K562 (cell line): ENCODE measurements at regions not wholly inside any gene's neighbourhood (a gene's known extent, or its start where the extent isn't known, plus 50 kb on each side); places are given as distances from the start of the nearest gene placed in this dataset.

ENCODE experiments used
- ATAC-seq: fragments of 200-7000 bp; cut with Tn5 transposase; 3 replicates; pipeline ENCODE4 v1.9.1; 2020; ENCODE audit warnings: moderate library complexity
- BruUV-seq: library from RNA; stranded (reverse); fragments of 400-500 nt; replicated peaks from 2 replicates; lab custom pipeline; 2021; lab: Mats Ljungman, UMichigan
- CTCF ChIA-PET: fragments of 300-600 bp; formaldehyde crosslinking; extraction: SDS; loops from one replicate; lab custom pipeline; 2021; ENCODE audit warnings: low intra/inter-chr PET ratio; lab: Yijun Ruan, JAX
- POLR2A ChIA-PET: fragments of 300-600, 350-650 bp; sonication (Branson Sonifier 250); formaldehyde crosslinking; extraction: SDS; loops from one replicate; lab custom pipeline; 2021; ENCODE audit warnings: antibody characterized with exemption, inconsistent platforms; lab: Yijun Ruan, JAX
- DNase-seq, 4 experiments: peaks; one replicate each; pipeline versions ENCODE4 v3.0.0 to v3.0.0-alpha.2; 2011 to 2018; ENCODE audit warnings: low spot score in 3 of 4, mixed read lengths in 3 of 4; ENCODE audit errors: extremely low read depth in 1 of 4
- FAIRE-seq: peaks from 2 replicates; lab custom pipeline; 2011; peaks lifted over from hg19 to GRCh38; lab: Jason Lieb, UNC
- H2AFZ ChIP-seq: 2 replicates; pipeline ENCODE4 v1.6.0; 2011; ENCODE audit warnings: low read depth, low read length, control low read depth, inconsistent platforms
- H3K27ac ChIP-seq: fragments of 200-600 bp; 3 replicates; pipeline ENCODE4 v1.8.0; 2011; ENCODE audit warnings: low read depth, mild to moderate bottlenecking, control low read depth, inconsistent platforms, low read length, moderate library complexity, mixed read lengths; ENCODE audit errors: extremely low read depth
- H3K27me3 ChIP-seq, 2 experiments: fragments of 300-600 bp in 1 of 2; 2 replicates in 1 of 2; 3 replicates in 1 of 2; pipeline versions ENCODE4 v1.6.0 to v1.8.0; 2011; ENCODE audit warnings: inconsistent platforms in 2 of 2, low read length in 2 of 2, mild to moderate bottlenecking in 1 of 2, mixed read lengths in 1 of 2, moderate library complexity in 1 of 2; ENCODE audit not compliant: control insufficient read depth in 2 of 2, insufficient read depth in 2 of 2
- H3K36me3 ChIP-seq: fragments of 300-600 bp; 3 replicates; pipeline ENCODE4 v1.8.0; 2011; ENCODE audit warnings: mild to moderate bottlenecking, low read length, inconsistent platforms; ENCODE audit not compliant: control insufficient read depth, insufficient read depth
- H3K4me1 ChIP-seq, 2 experiments: fragments of 200-600 bp in 1 of 2; replicated peaks in 1 of 2; 2 replicates in 1 of 2; 3 replicates in 1 of 2; pipeline versions ENCODE4 v1.5.1 to v1.8.0; 2011; ENCODE audit warnings: inconsistent platforms in 2 of 2, low read length in 2 of 2, mild to moderate bottlenecking in 1 of 2, mixed read lengths in 1 of 2, moderate library complexity in 1 of 2; ENCODE audit not compliant: control insufficient read depth in 2 of 2, insufficient read depth in 2 of 2
- H3K4me2 ChIP-seq: 2 replicates; pipeline ENCODE4 v1.6.1; 2011; ENCODE audit warnings: low read length, control low read depth, inconsistent platforms, mixed read lengths; ENCODE audit not compliant: insufficient read depth
- H3K4me3 ChIP-seq: fragments of 200-600 bp; sonication (generic), shearing (Covaris generic); 2 replicates; pipeline ENCODE4 v1.5.1; 2016; ENCODE audit warnings: control low read depth, inconsistent platforms
- H3K79me2 ChIP-seq: fragments of 200-600 bp; 3 replicates; pipeline ENCODE4 v1.8.0; 2011; ENCODE audit warnings: low read length, inconsistent platforms; ENCODE audit not compliant: control insufficient read depth, insufficient read depth
- H3K9ac ChIP-seq, 2 experiments: 2 replicates each; pipeline versions ENCODE4 v1.6.0 to v1.6.1; 2011; ENCODE audit warnings: low read depth in 2 of 2, low read length in 2 of 2, control low read depth in 1 of 2, inconsistent platforms in 1 of 2, mild to moderate bottlenecking in 1 of 2, mixed read lengths in 1 of 2; ENCODE audit not compliant: insufficient read depth in 1 of 2
- H3K9me1 ChIP-seq: one replicate; pipeline ENCODE4 v1.6.0; 2011; ENCODE audit warnings: inconsistent platforms, mild to moderate bottlenecking, low read length, moderate library complexity; ENCODE audit not compliant: control insufficient read depth, insufficient read depth
- H3K9me3 ChIP-seq: replicated peaks from 2 replicates; pipeline ENCODE4 v1.5.1; 2011; ENCODE audit warnings: low read depth, low read length, inconsistent platforms; ENCODE audit not compliant: control insufficient read depth, insufficient read depth
- H4K20me1 ChIP-seq: replicated peaks from 2 replicates; pipeline ENCODE4 v1.6.1; 2011; ENCODE audit warnings: low read length, inconsistent platforms, mixed read lengths; ENCODE audit not compliant: control insufficient read depth, insufficient read depth
- CHD1 ChIP-seq: fragments of 200-600 bp; sonication (generic); IDR thresholded peaks from one replicate; pipeline ENCODE4 v1.6.1; 2012; ENCODE audit warnings: mild to moderate bottlenecking, moderate library complexity, low read length, inconsistent platforms
- HMG20B ChIP-seq: fragments of 250-450 bp; sonication (Bioruptor Pico); IDR thresholded peaks from 2 replicates; pipeline ENCODE4 v1.5.0; 2021; ENCODE audit warnings: mild to moderate bottlenecking
- JUNB ChIP-seq: fragments of 450-650 bp; formaldehyde crosslinking; conservative IDR thresholded peaks from 2 replicates; pipeline ENCODE4 v1.4.0; 2020; ENCODE audit warnings: mild to moderate bottlenecking
- MAFK ChIP-seq: IDR thresholded peaks from 2 replicates; pipeline ENCODE4 v1.6.1; 2011; ENCODE audit warnings: low read length, improper control_type of control experiment
- MTA1 ChIP-seq: fragments of 450-650 bp; IDR thresholded peaks from 2 replicates; pipeline ENCODE4 v1.6.1; 2017; ENCODE audit warnings: borderline replicate concordance
- NFRKB ChIP-seq: fragments of 450-650 bp; IDR thresholded peaks from 2 replicates; pipeline ENCODE4 v1.6.1; 2016; ENCODE audit warnings: low read depth
- PTTG1 ChIP-seq: fragments of 450-650 bp; IDR thresholded peaks from 2 replicates; pipeline ENCODE4 v1.6.1; 2016; ENCODE audit warnings: low read depth, mild to moderate bottlenecking, missing genetic modification characterization, missing compliant biosample characterization
- SMARCC2 ChIP-seq: fragments of 450-650 bp; IDR thresholded peaks from 2 replicates; pipeline ENCODE4 v1.6.1; 2017; ENCODE audit warnings: antibody characterized with exemption, moderate library complexity, mild to moderate bottlenecking, low read depth
- TEAD1 ChIP-seq, 2 experiments: fragments of 450-650 bp in 1 of 2; sonication (generic) in 1 of 2; formaldehyde crosslinking; IDR thresholded peaks; 2 replicates each; pipeline versions ENCODE4 v1.4.0 to v1.8.0; 2020 to 2022; ENCODE audit warnings: mild to moderate bottlenecking in 2 of 2, missing genetic modification reagents in 1 of 2
- WHSC1 ChIP-seq: IDR thresholded peaks from one replicate; pipeline ENCODE4 v1.6.1; 2012; ENCODE audit warnings: low read length, control low read depth, inconsistent platforms
- ZFP1 ChIP-seq: fragments of 450-650 bp; formaldehyde crosslinking; IDR thresholded peaks from 2 replicates; pipeline ENCODE4 v1.4.0; 2020; ENCODE audit warnings: mild to moderate bottlenecking, mixed read lengths
- ZNF584 ChIP-seq: fragments of 200-800 bp; sonication (Bioruptor generic); IDR thresholded peaks from 2 replicates; pipeline ENCODE4 v1.6.1; 2016; ENCODE audit warnings: low read depth, mild to moderate bottlenecking, missing genetic modification characterization, missing compliant biosample characterization
- ZNF778 ChIP-seq: fragments of 450-650 bp; formaldehyde crosslinking; IDR thresholded peaks from 2 replicates; pipeline ENCODE4 v1.4.0; 2020; ENCODE audit warnings: mild to moderate bottlenecking, moderate library complexity
- WGBS: fragments of 100-300 bp; shearing (Covaris generic); methylation state at CpG from one replicate; pipeline ENCODE4 v1.1.6; 2016; ENCODE audit warnings: low coverage, mixed read lengths; ENCODE audit not compliant: insufficient coverage; ENCODE audit errors: missing lambda C conversion rate; 5-methylcytosine and 5-hydroxymethylcytosine counted together
- in situ Hi-C: fragments of 300-500 bp; cut with MboI; formaldehyde crosslinking; loops from 4 replicates; pipeline ENCODE4 v1.15.0; 2018; ENCODE audit warnings: inconsistent platforms, mixed read lengths
- intact Hi-C: fragments of 100-400 bp; cut with micrococcal nuclease; formaldehyde crosslinking; loops from 2 replicates; pipeline ENCODE4 v1.14.2; 2022
- TF ChIP-seq, protein P1 (sequence below): fragments of 450-650 bp; IDR thresholded peaks from 2 replicates; pipeline ENCODE4 v1.6.1; 2014; ENCODE audit warnings: low read depth, mild to moderate bottlenecking, moderate library complexity, borderline replicate concordance
- TF ChIP-seq, protein P2 (sequence below): fragments of 450-650 bp; formaldehyde crosslinking; conservative IDR thresholded peaks from 2 replicates; pipeline ENCODE4 v1.4.0; 2022; ENCODE audit warnings: mild to moderate bottlenecking, missing genetic modification characterization

DNA sequence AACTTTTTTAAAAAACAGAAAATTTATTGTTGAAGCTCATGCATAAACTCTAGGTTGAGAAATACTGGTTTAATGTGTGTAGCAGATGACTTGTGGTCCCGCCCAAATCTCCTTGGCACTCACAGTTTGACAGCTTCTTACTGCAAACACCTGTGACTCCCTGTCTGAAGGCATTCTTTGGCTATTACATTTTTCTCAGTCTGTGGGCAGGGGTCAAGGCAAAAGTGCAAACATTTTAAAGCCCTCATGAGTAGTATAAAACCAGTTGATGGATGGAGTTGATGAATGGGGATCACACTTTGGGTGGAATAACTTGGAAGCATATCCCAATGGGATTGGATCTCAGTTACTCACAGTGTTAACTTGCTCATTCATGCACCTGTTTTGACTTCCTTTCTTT lies 1007.0 kb upstream of the NUDT12 start:
- intact Hi-C loops (no loop called here), in situ Hi-C loops (no loop called here)
- no peak for TF ChIP-seq CHD1
- TF ChIP-seq MTA1 = no peak
- TF ChIP-seq, protein P1, sequence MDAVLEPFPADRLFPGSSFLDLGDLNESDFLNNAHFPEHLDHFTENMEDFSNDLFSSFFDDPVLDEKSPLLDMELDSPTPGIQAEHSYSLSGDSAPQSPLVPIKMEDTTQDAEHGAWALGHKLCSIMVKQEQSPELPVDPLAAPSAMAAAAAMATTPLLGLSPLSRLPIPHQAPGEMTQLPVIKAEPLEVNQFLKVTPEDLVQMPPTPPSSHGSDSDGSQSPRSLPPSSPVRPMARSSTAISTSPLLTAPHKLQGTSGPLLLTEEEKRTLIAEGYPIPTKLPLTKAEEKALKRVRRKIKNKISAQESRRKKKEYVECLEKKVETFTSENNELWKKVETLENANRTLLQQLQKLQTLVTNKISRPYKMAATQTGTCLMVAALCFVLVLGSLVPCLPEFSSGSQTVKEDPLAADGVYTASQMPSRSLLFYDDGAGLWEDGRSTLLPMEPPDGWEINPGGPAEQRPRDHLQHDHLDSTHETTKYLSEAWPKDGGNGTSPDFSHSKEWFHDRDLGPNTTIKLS = no peak
- TF ChIP-seq HMG20B (CRISPR knock-in tag) = no peak
- TF ChIP-seq, protein P2, sequence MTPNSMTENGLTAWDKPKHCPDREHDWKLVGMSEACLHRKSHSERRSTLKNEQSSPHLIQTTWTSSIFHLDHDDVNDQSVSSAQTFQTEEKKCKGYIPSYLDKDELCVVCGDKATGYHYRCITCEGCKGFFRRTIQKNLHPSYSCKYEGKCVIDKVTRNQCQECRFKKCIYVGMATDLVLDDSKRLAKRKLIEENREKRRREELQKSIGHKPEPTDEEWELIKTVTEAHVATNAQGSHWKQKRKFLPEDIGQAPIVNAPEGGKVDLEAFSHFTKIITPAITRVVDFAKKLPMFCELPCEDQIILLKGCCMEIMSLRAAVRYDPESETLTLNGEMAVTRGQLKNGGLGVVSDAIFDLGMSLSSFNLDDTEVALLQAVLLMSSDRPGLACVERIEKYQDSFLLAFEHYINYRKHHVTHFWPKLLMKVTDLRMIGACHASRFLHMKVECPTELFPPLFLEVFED (CRISPR knock-in tag) = no peak
- TF ChIP-seq MAFK = no peak
- TF ChIP-seq SMARCC2 = no peak
- no peak for TF ChIP-seq JUNB (CRISPR knock-in tag)
- no peak for TF ChIP-seq ZNF584 (CRISPR knock-in tag)
- TF ChIP-seq WHSC1 = no peak
- TF ChIP-seq ZNF778 (CRISPR knock-in tag) = no peak
- TF ChIP-seq PTTG1 = no peak
- no peak for TF ChIP-seq ZFP1
- no peak for TF ChIP-seq NFRKB
- no peak for TF ChIP-seq TEAD1 (CRISPR knock-in tag; IDR thresholded peaks at IDR 0.05)
- H2AFZ ChIP-seq = no peak overlapping the region
- H3K9me1 ChIP-seq = no peaks in the 10 kb centered on the region
- DNase-seq (no peak), ATAC-seq (no peak), FAIRE-seq (no peak)
- WGBS = 0% methylated on average over 1 of the region's 1 CpG
- H3K4me3 ChIP-seq = no peak overlapping the region
- no peaks in the 10 kb centered on the region for H3K9me3 ChIP-seq
- no peaks in the 10 kb centered on the region for H3K4me1 ChIP-seq
- POLR2A ChIA-PET = no interaction called here
- no peaks in the 10 kb centered on the region for H3K79me2 ChIP-seq
- H4K20me1 ChIP-seq = no peaks in the 10 kb centered on the region
- CTCF ChIA-PET = no interaction called here
- no TSS peak for BruUV-seq
- H3K4me2 ChIP-seq = no peak overlapping the region
- no peaks in the 10 kb centered on the region for H3K36me3 ChIP-seq
- H3K27me3 ChIP-seq = no peaks in the 10 kb centered on the region
- H3K9ac ChIP-seq = no peak overlapping the region
- no peak overlapping the region for H3K27ac ChIP-seq
